ENCODE measurements at regions not wholly inside any gene's neighbourhood (a gene's known extent, or its start where the extent isn't known, plus 50 kb on each side); places are given as distances from the start of the nearest gene placed in this dataset.

DNA sequence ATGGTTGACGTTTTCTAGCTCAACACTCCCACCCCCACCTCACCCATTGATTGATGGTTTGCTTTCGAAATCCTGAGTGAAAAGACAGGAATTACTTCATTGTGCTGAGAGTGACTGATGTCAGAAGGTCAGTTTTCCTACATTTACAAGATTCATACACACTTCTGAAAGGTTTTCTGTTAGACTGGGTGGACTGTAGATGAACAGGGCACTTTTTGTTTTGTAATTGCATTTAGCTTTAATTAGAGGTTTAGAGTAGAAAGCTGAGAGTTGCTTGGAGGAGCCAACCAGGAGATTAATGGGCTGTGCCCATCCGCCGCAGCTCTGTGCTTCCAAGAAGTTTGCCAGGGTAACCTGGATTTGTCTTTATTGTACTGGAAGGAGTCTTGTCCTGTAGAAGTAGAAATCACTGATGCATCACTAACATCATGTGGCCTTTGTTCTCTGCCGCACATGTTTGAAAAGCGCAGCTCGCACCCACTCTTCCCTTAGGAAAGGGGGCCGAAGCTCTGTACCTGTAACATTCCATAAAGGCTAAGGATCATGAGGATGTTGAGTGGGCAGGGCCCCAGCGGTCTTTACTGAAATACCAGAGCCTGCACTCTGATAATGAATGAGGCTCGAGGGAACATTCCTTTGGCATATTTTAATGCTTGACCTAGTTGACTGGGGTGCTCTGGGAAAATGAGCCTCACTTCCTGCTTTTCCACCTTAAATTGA, 267.6 kb upstream of the DMRT1 start:
- POLR2A ChIA-PET = no interaction called here
- DNase-seq (ENCODE audit: extremely low spot score) = no peak
- no peak for TF ChIP-seq CTCF (IDR thresholded peaks at IDR 0.05; ENCODE audit: control extremely low read depth, extremely low read depth, low read depth, missing control alignments)
- CTCF ChIA-PET = interaction anchor here (0.9 kb wide), 1 partner anchor 18 kb away, joined by 3 read pairs; no protein-coding TSS in a partner anchor

GRCh38 chr9:575139-575538, 266.4 kb upstream of the DMRT1 start:
- no peak for TF ChIP-seq CTCF (IDR thresholded peaks at IDR 0.05; ENCODE audit: control extremely low read depth, extremely low read depth, low read depth, missing control alignments)
- CTCF ChIA-PET = interaction anchor here (1.0 kb wide), 1 partner anchor 434 kb away, joined by 4 read pairs; no protein-coding TSS in a partner anchor
- DNase-seq (ENCODE audit: extremely low spot score) = no peak
- POLR2A ChIA-PET = no interaction called here

DNA sequence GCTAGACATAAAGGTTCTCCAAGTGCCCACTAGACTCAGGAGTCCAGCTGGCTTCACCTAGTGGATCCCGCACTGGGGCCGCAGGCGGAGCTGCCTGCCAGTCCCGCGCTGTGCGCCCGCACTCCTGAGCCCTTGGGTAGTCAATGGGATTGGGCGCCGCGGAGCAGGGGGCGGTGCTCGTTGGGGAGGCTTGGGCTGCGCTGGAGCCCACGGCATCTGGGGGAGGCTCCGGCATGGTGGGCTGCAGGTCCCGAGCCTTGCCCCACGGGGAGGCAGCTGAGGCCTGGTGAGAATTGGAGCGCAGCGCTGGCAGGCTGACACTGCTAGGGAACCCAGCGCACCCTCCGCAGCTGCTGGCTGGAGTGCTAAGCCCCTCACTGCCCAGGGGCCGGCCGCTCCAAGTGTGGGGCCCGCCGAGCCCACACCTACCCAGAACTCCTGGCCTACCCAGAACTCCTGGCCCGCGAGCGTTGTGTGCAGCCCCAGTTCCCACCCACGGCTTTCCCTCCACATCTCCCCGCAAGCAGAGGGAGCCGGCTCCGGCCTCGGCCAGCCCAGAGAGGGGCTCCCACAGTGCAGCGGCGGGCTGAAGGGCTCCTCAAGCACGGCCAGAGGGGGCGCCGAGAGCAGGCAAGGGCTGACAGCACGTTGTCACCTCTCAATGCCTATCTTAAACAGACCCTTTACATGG, 260.7 kb upstream of the DMRT1 start:
- POLR2A ChIA-PET = no interaction called here
- TF ChIP-seq CTCF (IDR thresholded peaks at IDR 0.05; ENCODE audit: control extremely low read depth, extremely low read depth, low read depth, missing control alignments) = no peak
- CTCF ChIA-PET = no interaction called here
- DNase-seq (ENCODE audit: extremely low spot score) = no peak

- TF ChIP-seq CTCF (IDR thresholded peaks at IDR 0.05; ENCODE audit: control extremely low read depth, extremely low read depth, low read depth, missing control alignments) = peak; percentile 33
- CTCF ChIA-PET = no interaction called here
- DNase-seq (ENCODE audit: extremely low spot score) = peak; percentile 31
- POLR2A ChIA-PET = no interaction called here
Measured at GRCh38 chr9:581673-582497, 259.6 kb upstream of the DMRT1 start.

DNA sequence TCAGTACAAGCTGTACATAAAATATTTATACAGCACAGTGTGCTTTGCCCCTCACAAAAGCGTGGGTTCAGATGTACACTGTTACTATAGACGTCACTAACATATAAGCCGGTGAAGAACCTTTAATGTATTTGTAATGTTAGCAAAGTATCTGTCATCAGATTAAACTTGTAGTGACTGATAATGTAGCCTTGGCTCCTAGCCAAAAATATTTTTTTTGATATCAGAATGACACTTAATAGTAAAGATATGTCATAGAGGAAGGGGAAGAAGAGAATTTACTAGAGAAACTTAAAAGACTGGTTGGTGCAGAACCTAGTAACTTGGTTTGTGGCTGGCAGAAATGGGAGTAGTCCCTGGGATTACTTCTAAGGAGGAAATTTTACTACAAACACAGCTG, 258.7 kb upstream of the DMRT1 start:
- DNase-seq (ENCODE audit: extremely low spot score) = no peak
- no peak for TF ChIP-seq CTCF (IDR thresholded peaks at IDR 0.05; ENCODE audit: control extremely low read depth, extremely low read depth, low read depth, missing control alignments)
- POLR2A ChIA-PET = no interaction called here
- CTCF ChIA-PET = no interaction called here

- POLR2A ChIA-PET = no interaction called here
- TF ChIP-seq CTCF (IDR thresholded peaks at IDR 0.05; ENCODE audit: control extremely low read depth, extremely low read depth, low read depth, missing control alignments) = no peak
- DNase-seq (ENCODE audit: extremely low spot score) = no peak
- CTCF ChIA-PET = no interaction called here
Measured at GRCh38 chr9:587527-587926, 254.0 kb upstream of the DMRT1 start.
